HFF-Myc (cell line): ENCODE measurements at regions not wholly inside any gene's neighbourhood (a gene's known extent, or its start where the extent isn't known, plus 50 kb on each side); places are given as distances from the start of the nearest gene placed in this dataset.

Experiments
- DNase-seq: peaks from one replicate; pipeline ENCODE4 v3.0.0-alpha.2; 2011; ENCODE audit warnings: low read depth; ENCODE audit errors: extremely low read depth
- H3K4me3 ChIP-seq: replicated peaks from 2 replicates; pipeline ENCODE4 v1.5.1; 2011; ENCODE audit warnings: low read depth, mild to moderate bottlenecking, control low read depth, low read length
- CTCF ChIP-seq: IDR thresholded peaks from 2 replicates; pipeline ENCODE4 v1.5.1; 2012; ENCODE audit warnings: mild to moderate bottlenecking, low read depth, low read length, control low read depth; ENCODE audit errors: missing control alignments

- no peak overlapping the region for H3K4me3 ChIP-seq
- DNase-seq, result no peak
- no peak for TF ChIP-seq CTCF
Measured at GRCh38 chr3:39753391-39753790, 56.0 kb upstream of the MYRIP start.

GRCh38 chr3:39754549-39754948 lies 54.9 kb upstream of the MYRIP start:
- H3K4me3 ChIP-seq, result no peak overlapping the region
- no peak for DNase-seq
- TF ChIP-seq CTCF, result no peak

- no peak for TF ChIP-seq CTCF
- DNase-seq, result no peak
- no peak overlapping the region for H3K4me3 ChIP-seq
Measured at GRCh38 chr3:39755100-39755499, 54.3 kb upstream of the MYRIP start.

GRCh38 chr3:39757307-39757706 lies 52.1 kb upstream of the MYRIP start:
- TF ChIP-seq CTCF, result no peak
- no peak for DNase-seq

More at GRCh38 chr3:39757307-39757706, 52.1 kb upstream of the MYRIP start:
- H3K4me3 ChIP-seq, result no peak overlapping the region
